ENCODE measurements at regions not wholly inside any gene's neighbourhood (a gene's known extent, or its start where the extent isn't known, plus 50 kb on each side); places are given as distances from the start of the nearest gene placed in this dataset.
"Not testable (repeated sequence)": the region's sequence is repeated elsewhere in the genome, so short reads cannot be mapped to it uniquely, and the experiment has no call there.

DNA sequence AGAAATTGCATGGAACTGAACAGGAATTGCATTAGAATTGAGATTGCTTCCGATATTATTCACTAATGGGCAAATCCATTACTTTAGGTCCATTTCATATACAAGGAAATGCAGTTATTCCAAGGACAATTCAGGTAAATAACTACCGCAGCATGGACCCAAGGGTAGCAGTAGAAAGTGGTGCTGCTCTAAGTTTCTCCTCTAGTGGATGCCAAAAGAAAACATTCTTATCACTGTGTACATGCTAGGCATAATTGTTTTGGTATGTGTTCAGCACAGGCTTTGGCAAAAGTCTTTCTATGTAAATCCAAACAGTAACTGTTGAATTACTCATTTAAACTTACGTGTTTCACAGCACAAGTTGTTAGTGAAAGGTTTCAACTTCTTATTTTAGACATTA lies 890.1 kb upstream of the ADAMTS5 start:
- TF ChIP-seq POLR2A (IDR thresholded peaks at IDR 0.05; ENCODE audit: low read length); GATA1 (IDR thresholded peaks at IDR 0.05; ENCODE audit: low read depth, low read length): not testable (repeated sequence)
